ENCODE measurements at regions not wholly inside any gene's neighbourhood (a gene's known extent, or its start where the extent isn't known, plus 50 kb on each side); places are given as distances from the start of the nearest gene placed in this dataset.

DNA sequence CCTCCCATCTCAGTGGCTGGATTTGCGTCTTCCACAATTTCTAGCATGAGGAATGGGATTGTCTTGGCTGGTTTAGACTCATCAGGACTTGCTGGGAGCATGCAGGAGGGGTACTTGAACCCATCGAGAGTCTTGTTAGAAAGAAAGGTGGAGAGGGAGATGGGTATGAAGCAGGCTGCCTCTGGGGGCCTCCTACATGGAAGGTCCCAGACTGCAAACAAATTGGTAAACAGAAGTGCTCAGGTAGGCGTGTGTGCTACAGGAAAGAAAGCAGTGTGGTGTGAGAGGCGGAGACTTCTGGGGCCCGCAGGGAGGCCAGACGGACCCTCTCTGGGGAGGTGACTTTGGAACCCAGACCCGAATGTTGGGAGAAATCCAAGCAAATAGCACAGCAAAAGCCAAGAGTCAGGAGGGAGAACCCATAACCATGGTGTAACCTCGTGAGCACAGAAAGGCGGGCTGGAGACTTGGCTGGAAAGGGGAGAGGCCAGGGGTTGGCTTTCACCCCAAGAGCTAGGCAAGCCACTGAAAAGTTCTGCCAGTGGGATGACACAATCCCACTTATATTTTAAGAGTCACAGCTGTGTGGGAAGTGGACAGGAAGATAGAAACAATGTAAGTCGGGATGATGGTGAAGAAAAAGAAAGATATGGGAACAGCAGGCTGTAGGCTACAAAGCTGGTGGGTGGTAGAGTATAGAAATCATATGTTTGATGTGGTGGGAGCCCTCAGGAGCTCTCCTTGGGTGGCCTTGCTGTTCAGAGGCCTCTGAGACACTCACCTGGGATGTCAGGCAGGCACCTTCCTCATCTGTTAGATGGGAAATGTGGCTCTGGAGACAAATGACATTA is 130.1 kb upstream of the PRR20G start:
- Histone ChIP-seq H3K27ac (no peak overlapping the region), H3K79me2 (ENCODE audit: low read depth) (no peaks in the 10 kb centered on the region), H4K20me1 (ENCODE audit: insufficient read depth) (no peaks in the 10 kb centered on the region), H3K4me2 (no peak overlapping the region), H3K27me3 (ENCODE audit: insufficient read depth, low read depth) (peaks cover 98% of the 10 kb centered on the region), H3K36me3 (ENCODE audit: low read depth) (no peaks in the 10 kb centered on the region), H3K4me1 (replicated peaks; ENCODE audit: insufficient read depth) (no peaks in the 10 kb centered on the region), H3K4me3 (no peak overlapping the region), H2AFZ (no peak overlapping the region), H3K9me2 (ENCODE audit: insufficient read depth) (no peaks in the 10 kb centered on the region), H3F3A (ENCODE audit: insufficient read depth, low read depth) (no peaks in the 10 kb centered on the region), H3K9me3 (ENCODE audit: insufficient read depth, low read depth) (no peaks in the 10 kb centered on the region)
- no TSS peak for BruUV-seq (replicated peaks)
- intact Hi-C loops (cut with micrococcal nuclease; ENCODE audit: unreplicated experiment) = no loop called here
- no peak for DNase-seq
- TF ChIP-seq, protein P1, sequence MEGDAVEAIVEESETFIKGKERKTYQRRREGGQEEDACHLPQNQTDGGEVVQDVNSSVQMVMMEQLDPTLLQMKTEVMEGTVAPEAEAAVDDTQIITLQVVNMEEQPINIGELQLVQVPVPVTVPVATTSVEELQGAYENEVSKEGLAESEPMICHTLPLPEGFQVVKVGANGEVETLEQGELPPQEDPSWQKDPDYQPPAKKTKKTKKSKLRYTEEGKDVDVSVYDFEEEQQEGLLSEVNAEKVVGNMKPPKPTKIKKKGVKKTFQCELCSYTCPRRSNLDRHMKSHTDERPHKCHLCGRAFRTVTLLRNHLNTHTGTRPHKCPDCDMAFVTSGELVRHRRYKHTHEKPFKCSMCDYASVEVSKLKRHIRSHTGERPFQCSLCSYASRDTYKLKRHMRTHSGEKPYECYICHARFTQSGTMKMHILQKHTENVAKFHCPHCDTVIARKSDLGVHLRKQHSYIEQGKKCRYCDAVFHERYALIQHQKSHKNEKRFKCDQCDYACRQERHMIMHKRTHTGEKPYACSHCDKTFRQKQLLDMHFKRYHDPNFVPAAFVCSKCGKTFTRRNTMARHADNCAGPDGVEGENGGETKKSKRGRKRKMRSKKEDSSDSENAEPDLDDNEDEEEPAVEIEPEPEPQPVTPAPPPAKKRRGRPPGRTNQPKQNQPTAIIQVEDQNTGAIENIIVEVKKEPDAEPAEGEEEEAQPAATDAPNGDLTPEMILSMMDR (conservative IDR thresholded peaks at IDR 0.05) = no peak
- ChIA-PET POLR2A (ENCODE audit: unreplicated experiment) (no interaction called here), CTCF (no interaction called here)

DNA sequence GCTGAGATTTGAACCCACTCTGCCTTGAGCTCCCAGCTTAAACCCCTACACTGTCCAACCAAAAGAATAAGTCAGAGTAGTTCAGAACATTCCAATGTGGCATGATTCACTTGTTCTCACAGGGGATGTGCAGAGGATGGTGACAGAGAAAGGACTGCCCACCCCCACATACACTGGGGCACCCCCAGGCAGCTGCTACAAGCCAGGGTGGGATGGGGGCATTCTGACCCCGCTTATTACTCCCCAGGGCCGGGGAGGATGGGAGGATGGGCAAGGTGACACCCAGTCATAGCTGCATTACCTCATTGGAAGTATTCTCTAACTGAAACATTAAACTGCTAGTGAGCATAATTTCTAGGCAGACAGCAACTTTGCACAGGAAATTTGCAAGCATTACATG is 126.0 kb upstream of the PRR20G start:
- POLR2A ChIA-PET (ENCODE audit: unreplicated experiment) = no interaction called here
- BruUV-seq (replicated peaks) = no TSS peak
- no peak overlapping the region for H2AFZ ChIP-seq
- intact Hi-C loops (cut with micrococcal nuclease; ENCODE audit: unreplicated experiment) = no loop called here
- no peak for TF ChIP-seq EZH2 (IDR thresholded peaks at IDR 0.05; ENCODE audit: low read depth)
- TF ChIP-seq, protein P1 (conservative IDR thresholded peaks at IDR 0.05) = no peak
- no peaks in the 10 kb centered on the region for H3F3A ChIP-seq (ENCODE audit: insufficient read depth, low read depth)
- peaks cover 86% of the 10 kb centered on the region for H3K27me3 ChIP-seq (ENCODE audit: insufficient read depth, low read depth)
- DNase-seq = no peak
- no peak overlapping the region for H3K4me3 ChIP-seq
- H3K36me3 ChIP-seq (ENCODE audit: low read depth) = no peaks in the 10 kb centered on the region
- no peaks in the 10 kb centered on the region for H3K9me3 ChIP-seq (ENCODE audit: insufficient read depth, low read depth)
- H3K9me2 ChIP-seq (ENCODE audit: insufficient read depth) = no peaks in the 10 kb centered on the region
- no peaks in the 10 kb centered on the region for H4K20me1 ChIP-seq (ENCODE audit: insufficient read depth)
- H3K4me2 ChIP-seq = no peak overlapping the region
- no peak overlapping the region for H3K27ac ChIP-seq
- H3K79me2 ChIP-seq (ENCODE audit: low read depth) = no peaks in the 10 kb centered on the region
- CTCF ChIA-PET = no interaction called here
- H3K4me1 ChIP-seq (replicated peaks; ENCODE audit: insufficient read depth) = no peaks in the 10 kb centered on the region

DNA sequence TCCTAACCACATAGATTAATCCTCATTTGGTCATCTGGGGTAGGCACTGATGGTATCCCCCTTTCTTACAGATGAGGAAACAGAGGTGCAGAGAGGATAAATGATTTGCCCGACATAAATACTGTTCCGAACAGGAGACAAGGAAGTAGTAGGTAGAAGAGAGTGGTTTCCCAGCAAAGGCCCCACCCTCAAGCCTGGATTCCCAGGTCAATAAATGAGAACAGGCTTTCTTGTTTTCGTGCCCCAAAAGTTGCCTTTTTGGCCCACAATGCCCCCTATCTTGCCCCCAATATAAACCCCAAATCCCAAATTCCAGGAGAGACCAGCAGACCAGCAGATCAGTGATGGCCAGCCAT is 125.5 kb upstream of the PRR20G start:
- POLR2A ChIA-PET (ENCODE audit: unreplicated experiment) = no interaction called here

More for the DNA sequence above, 125.5 kb upstream of the PRR20G start:
- Histone ChIP-seq H3K9me3 (ENCODE audit: insufficient read depth, low read depth) (no peaks in the 10 kb centered on the region), H3K4me2 (no peak overlapping the region), H3F3A (ENCODE audit: insufficient read depth, low read depth) (no peaks in the 10 kb centered on the region), H3K4me3 (no peak overlapping the region), H4K20me1 (ENCODE audit: insufficient read depth) (no peaks in the 10 kb centered on the region), H3K4me1 (replicated peaks; ENCODE audit: insufficient read depth) (no peaks in the 10 kb centered on the region), H3K27me3 (ENCODE audit: insufficient read depth, low read depth) (peaks cover 84% of the 10 kb centered on the region), H2AFZ (no peak overlapping the region), H3K79me2 (ENCODE audit: low read depth) (no peaks in the 10 kb centered on the region), H3K36me3 (ENCODE audit: low read depth) (no peaks in the 10 kb centered on the region), H3K9me2 (ENCODE audit: insufficient read depth) (no peaks in the 10 kb centered on the region), H3K27ac (no peak overlapping the region)
- BruUV-seq (replicated peaks) = no TSS peak
- TF ChIP-seq EZH2 (IDR thresholded peaks at IDR 0.05; ENCODE audit: low read depth) = no peak
- TF ChIP-seq, protein P1 (conservative IDR thresholded peaks at IDR 0.05) = no peak
- intact Hi-C loops (cut with micrococcal nuclease; ENCODE audit: unreplicated experiment) = no loop called here
- DNase-seq = no peak
- CTCF ChIA-PET = no interaction called here
